Brain microvascular endothelial cell (primary cell): ENCODE measurements at regions not wholly inside any gene's neighbourhood (a gene's known extent, or its start where the extent isn't known, plus 50 kb on each side); places are given as distances from the start of the nearest gene placed in this dataset.

ENCODE experiments used
- DNase-seq: peaks from one replicate; pipeline ENCODE4 v3.0.0-alpha.2; 2020
- H3K27ac ChIP-seq: fragments of 250-450 bp; sonication (Bioruptor Pico); 2 replicates; pipeline ENCODE4 v1.5.1; 2020; ENCODE audit warnings: mild to moderate bottlenecking, moderate library complexity
- H3K27me3 ChIP-seq: fragments of 250-450 bp; sonication (Bioruptor Pico); replicated peaks from 2 replicates; pipeline ENCODE4 v1.5.1; 2020; ENCODE audit warnings: mild to moderate bottlenecking
- H3K36me3 ChIP-seq: fragments of 250-450 bp; sonication (Bioruptor Pico); replicated peaks from 2 replicates; pipeline ENCODE4 v1.5.1; 2020; ENCODE audit warnings: mild to moderate bottlenecking
- H3K4me3 ChIP-seq: 2 replicates; pipeline ENCODE4 v1.5.1; 2011; ENCODE audit warnings: low read depth, mild to moderate bottlenecking, control low read depth, low read length, moderate library complexity
- in situ Hi-C: cut with HindIII; loops from 2 replicates; pipeline ENCODE4 v1.10.0; 2017; ENCODE audit warnings: low sequenced_read_pairs, low pct_ligation_motif_present
- TF ChIP-seq, protein P1 (sequence below): IDR thresholded peaks from 2 replicates; pipeline ENCODE4 v1.5.1; 2011; ENCODE audit warnings: low read depth, mild to moderate bottlenecking, moderate library complexity, low read length, control low read depth, inconsistent platforms; ENCODE audit errors: missing control alignments

DNA sequence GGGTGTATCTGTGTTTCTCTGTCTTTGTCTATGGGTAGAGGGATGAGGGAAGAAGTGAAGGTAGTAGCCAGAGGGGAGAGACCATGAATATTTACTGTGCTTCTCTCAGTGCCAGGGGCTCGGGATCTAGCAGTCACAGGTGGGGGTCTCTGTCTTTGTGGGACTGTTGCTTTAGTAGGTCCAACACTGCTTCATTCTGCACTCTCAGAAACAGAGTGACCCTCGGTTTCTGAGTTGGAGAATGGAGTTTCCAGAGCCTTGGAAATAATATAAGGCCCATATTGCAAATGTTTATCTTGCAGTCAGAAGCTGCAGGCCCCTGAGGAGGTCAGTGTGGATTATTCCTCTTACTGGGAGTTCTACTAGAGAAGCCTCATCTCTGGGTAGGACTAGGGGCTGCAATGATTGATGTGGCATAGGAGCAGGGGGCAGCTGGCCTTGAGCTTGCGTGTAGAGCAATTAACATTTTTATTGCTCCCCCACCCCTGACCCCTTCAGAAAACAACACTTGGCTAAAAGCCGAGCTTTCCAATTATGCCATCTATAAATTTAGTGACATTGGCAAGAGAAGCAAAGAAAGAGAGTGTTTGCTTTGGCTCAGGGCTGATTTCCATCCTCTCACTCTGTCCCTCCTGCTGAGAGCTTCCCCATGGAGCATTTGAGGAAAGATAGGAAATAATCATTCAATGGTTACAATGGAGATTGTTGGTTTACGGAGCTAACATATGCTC is 55.0 kb upstream of the TRPC7 start:
- no peaks in the 10 kb centered on the region for H3K36me3 ChIP-seq
- no peak overlapping the region for H3K4me3 ChIP-seq
- in situ Hi-C loops = no loop called here
- DNase-seq = no peak
- no peak overlapping the region for H3K27ac ChIP-seq
- no peaks in the 10 kb centered on the region for H3K27me3 ChIP-seq
- TF ChIP-seq, protein P1, sequence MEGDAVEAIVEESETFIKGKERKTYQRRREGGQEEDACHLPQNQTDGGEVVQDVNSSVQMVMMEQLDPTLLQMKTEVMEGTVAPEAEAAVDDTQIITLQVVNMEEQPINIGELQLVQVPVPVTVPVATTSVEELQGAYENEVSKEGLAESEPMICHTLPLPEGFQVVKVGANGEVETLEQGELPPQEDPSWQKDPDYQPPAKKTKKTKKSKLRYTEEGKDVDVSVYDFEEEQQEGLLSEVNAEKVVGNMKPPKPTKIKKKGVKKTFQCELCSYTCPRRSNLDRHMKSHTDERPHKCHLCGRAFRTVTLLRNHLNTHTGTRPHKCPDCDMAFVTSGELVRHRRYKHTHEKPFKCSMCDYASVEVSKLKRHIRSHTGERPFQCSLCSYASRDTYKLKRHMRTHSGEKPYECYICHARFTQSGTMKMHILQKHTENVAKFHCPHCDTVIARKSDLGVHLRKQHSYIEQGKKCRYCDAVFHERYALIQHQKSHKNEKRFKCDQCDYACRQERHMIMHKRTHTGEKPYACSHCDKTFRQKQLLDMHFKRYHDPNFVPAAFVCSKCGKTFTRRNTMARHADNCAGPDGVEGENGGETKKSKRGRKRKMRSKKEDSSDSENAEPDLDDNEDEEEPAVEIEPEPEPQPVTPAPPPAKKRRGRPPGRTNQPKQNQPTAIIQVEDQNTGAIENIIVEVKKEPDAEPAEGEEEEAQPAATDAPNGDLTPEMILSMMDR = no peak

DNA sequence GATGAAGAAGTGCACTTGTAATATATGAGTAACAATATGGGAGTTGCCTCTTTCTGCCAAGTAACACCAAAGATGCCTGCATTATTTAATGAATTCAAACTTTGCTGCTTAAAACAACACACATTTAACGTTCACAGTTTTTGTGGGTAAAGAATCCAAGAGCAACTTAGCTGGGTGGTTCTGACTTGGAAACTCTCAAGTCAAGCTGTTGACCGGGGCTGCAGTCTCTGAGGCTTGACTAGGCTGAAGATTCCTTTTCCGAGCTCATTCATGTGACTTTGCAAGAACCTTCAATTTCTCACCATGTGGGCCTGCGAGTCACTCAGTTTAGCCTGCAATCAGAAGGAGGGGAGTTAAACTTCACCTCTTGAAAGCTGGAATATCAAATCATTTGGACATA is 53.0 kb upstream of the TRPC7 start:
- Histone ChIP-seq H3K27me3 (no peaks in the 10 kb centered on the region), H3K4me3 (no peak overlapping the region), H3K36me3 (no peaks in the 10 kb centered on the region), H3K27ac (no peak overlapping the region)
- TF ChIP-seq, protein P1 = no peak
- in situ Hi-C loops = no loop called here
- no peak for DNase-seq
